ENCODE measurements at regions not wholly inside any gene's neighbourhood (a gene's known extent, or its start where the extent isn't known, plus 50 kb on each side); places are given as distances from the start of the nearest gene placed in this dataset.

DNA sequence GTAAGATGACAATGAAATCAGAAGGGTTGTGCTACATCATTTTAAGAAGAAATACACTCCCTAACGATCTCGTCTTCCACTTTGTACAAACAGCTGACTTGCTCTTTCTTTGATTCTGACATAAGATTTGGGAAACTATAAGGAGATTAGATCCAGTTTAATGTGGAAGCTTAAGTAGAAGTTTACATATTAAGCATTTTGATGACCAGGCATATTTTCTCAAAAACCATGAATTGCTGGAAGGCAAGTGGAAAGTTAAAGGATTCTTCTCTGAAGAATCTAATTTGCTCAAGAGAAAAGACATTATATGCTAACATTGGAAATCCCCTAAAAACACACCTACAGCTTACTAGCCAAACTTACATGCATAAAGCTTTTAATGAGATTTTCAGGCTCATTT is 531.9 kb upstream of the PTPRD start:
- H3K27me3 Mint-ChIP-seq (ENCODE audit: low read depth): no peaks in the 10 kb centered on the region
- no peak overlapping the region for H3K4me3 Mint-ChIP-seq
- H3K27ac Mint-ChIP-seq: no peak overlapping the region
- no peak for DNase-seq (ENCODE audit: low spot score in 2 of 2, unreplicated experiment in 2 of 2)
- no peaks in the 10 kb centered on the region for H3K4me1 Mint-ChIP-seq
- TF ChIP-seq, protein P1, sequence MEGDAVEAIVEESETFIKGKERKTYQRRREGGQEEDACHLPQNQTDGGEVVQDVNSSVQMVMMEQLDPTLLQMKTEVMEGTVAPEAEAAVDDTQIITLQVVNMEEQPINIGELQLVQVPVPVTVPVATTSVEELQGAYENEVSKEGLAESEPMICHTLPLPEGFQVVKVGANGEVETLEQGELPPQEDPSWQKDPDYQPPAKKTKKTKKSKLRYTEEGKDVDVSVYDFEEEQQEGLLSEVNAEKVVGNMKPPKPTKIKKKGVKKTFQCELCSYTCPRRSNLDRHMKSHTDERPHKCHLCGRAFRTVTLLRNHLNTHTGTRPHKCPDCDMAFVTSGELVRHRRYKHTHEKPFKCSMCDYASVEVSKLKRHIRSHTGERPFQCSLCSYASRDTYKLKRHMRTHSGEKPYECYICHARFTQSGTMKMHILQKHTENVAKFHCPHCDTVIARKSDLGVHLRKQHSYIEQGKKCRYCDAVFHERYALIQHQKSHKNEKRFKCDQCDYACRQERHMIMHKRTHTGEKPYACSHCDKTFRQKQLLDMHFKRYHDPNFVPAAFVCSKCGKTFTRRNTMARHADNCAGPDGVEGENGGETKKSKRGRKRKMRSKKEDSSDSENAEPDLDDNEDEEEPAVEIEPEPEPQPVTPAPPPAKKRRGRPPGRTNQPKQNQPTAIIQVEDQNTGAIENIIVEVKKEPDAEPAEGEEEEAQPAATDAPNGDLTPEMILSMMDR (IDR thresholded peaks at IDR 0.05; ENCODE audit: unreplicated experiment): no peak
- H3K9me3 Mint-ChIP-seq: no peaks in the 10 kb centered on the region
- no peaks in the 10 kb centered on the region for H3K36me3 Mint-ChIP-seq

- H3K9me3 Mint-ChIP-seq: no peaks in the 10 kb centered on the region
- H3K36me3 Mint-ChIP-seq: no peaks in the 10 kb centered on the region
- H3K4me1 Mint-ChIP-seq: no peaks in the 10 kb centered on the region
- no peak for DNase-seq (ENCODE audit: low spot score in 2 of 2, unreplicated experiment in 2 of 2)
- no peak overlapping the region for H3K27ac Mint-ChIP-seq
- TF ChIP-seq, protein P1 (IDR thresholded peaks at IDR 0.05; ENCODE audit: unreplicated experiment): no peak
- no peak overlapping the region for H3K4me3 Mint-ChIP-seq
- H3K27me3 Mint-ChIP-seq (ENCODE audit: low read depth): no peaks in the 10 kb centered on the region
Observed at GRCh38 chr9:11148189-11148588, 535.4 kb upstream of the PTPRD start.

- Mint-ChIP-seq H3K9me3 (peaks cover under 1% of the 10 kb centered on the region), H3K36me3 (no peaks in the 10 kb centered on the region), H3K4me1 (no peaks in the 10 kb centered on the region), H3K27me3 (ENCODE audit: low read depth) (no peaks in the 10 kb centered on the region), H3K27ac (no peak overlapping the region), H3K4me3 (no peak overlapping the region)
- no peak for DNase-seq (ENCODE audit: low spot score in 2 of 2, unreplicated experiment in 2 of 2)
- TF ChIP-seq, protein P1 (IDR thresholded peaks at IDR 0.05; ENCODE audit: unreplicated experiment): no peak
Observed at GRCh38 chr9:11149065-11149464, 536.3 kb upstream of the PTPRD start.

GRCh38 chr9:11158063-11158462 is 545.3 kb upstream of the PTPRD start:
- Mint-ChIP-seq H3K9me3 (peaks cover 62% of the 10 kb centered on the region), H3K4me3 (no peak overlapping the region), H3K27ac (no peak overlapping the region), H3K27me3 (ENCODE audit: low read depth) (no peaks in the 10 kb centered on the region), H3K4me1 (no peaks in the 10 kb centered on the region), H3K36me3 (peaks cover 4% of the 10 kb centered on the region)
- DNase-seq (ENCODE audit: low spot score in 2 of 2, unreplicated experiment in 2 of 2): no peak
- TF ChIP-seq, protein P1 (IDR thresholded peaks at IDR 0.05; ENCODE audit: unreplicated experiment): no peak

- Mint-ChIP-seq H3K4me3 (no peak overlapping the region), H3K27me3 (ENCODE audit: low read depth) (no peaks in the 10 kb centered on the region), H3K9me3 (peaks cover 68% of the 10 kb centered on the region), H3K36me3 (peaks cover 4% of the 10 kb centered on the region), H3K27ac (no peak overlapping the region), H3K4me1 (no peaks in the 10 kb centered on the region)
- DNase-seq (ENCODE audit: low spot score in 2 of 2, unreplicated experiment in 2 of 2): no peak
- TF ChIP-seq, protein P1 (IDR thresholded peaks at IDR 0.05; ENCODE audit: unreplicated experiment): no peak
Observed at GRCh38 chr9:11158676-11159075, 545.9 kb upstream of the PTPRD start.

- DNase-seq (ENCODE audit: low spot score in 2 of 2, unreplicated experiment in 2 of 2): no peak
- Mint-ChIP-seq H3K9me3 (peaks cover 66% of the 10 kb centered on the region), H3K4me3 (no peak overlapping the region), H3K4me1 (no peaks in the 10 kb centered on the region), H3K36me3 (peaks cover 4% of the 10 kb centered on the region), H3K27ac (no peak overlapping the region), H3K27me3 (ENCODE audit: low read depth) (no peaks in the 10 kb centered on the region)
- TF ChIP-seq, protein P1 (IDR thresholded peaks at IDR 0.05; ENCODE audit: unreplicated experiment): no peak
Observed at GRCh38 chr9:11159318-11159862, 546.6 kb upstream of the PTPRD start.
